GM12878 (cell line): ENCODE measurements at regions not wholly inside any gene's neighbourhood (a gene's known extent, or its start where the extent isn't known, plus 50 kb on each side); places are given as distances from the start of the nearest gene placed in this dataset.

Experiments
- ATAC-seq: fragments of 200-7000 bp; cut with Tn5 transposase; 3 replicates; pipeline ENCODE4 v1.9.1; 2020; ENCODE audit warnings: mild to moderate bottlenecking, moderate library complexity
- BruUV-seq: library from RNA; stranded (reverse); fragments of 400-500 nt; replicated peaks from 2 replicates; lab custom pipeline; 2021; lab: Mats Ljungman, UMichigan
- CTCF ChIA-PET: fragments of 300-600 bp; sonication (Branson Sonifier 250); formaldehyde crosslinking; extraction: SDS; loops from one replicate; lab custom pipeline; 2021; ENCODE audit warnings: inconsistent platforms; lab: Yijun Ruan, JAX
- POLR2A ChIA-PET: fragments of 350-600 bp; formaldehyde crosslinking; extraction: SDS; loops from one replicate; lab custom pipeline; 2021; ENCODE audit warnings: inconsistent platforms; lab: Charles Lee
- RAD21 ChIA-PET: fragments of 300-600 bp; sonication (Branson Sonifier 250); formaldehyde crosslinking; loops from one replicate; lab custom pipeline; 2023; ENCODE audit warnings: antibody characterized with exemption; ENCODE audit not compliant: unreplicated experiment; lab: Charles Lee
- SMC1A ChIA-PET: fragments of 300-600 bp; sonication (Branson Sonifier 250); formaldehyde crosslinking; loops from one replicate; lab custom pipeline; 2023; ENCODE audit not compliant: unreplicated experiment, uncharacterized antibody; lab: Charles Lee
- DNase-seq: peaks from one replicate; pipeline ENCODE4 v3.0.0-alpha.2; 2011; ENCODE audit warnings: low read depth, low spot score
- FAIRE-seq: peaks from 3 replicates; lab custom pipeline; 2011; peaks lifted over from hg19 to GRCh38; lab: Jason Lieb, UNC
- H2AFZ ChIP-seq: 2 replicates; pipeline ENCODE4 v1.6.0; 2011; ENCODE audit warnings: low read depth, low read length, control low read depth; ENCODE audit not compliant: control insufficient read depth
- H3K27ac ChIP-seq: 2 replicates; pipeline ENCODE4 v1.5.1; 2011; ENCODE audit warnings: control low read depth; ENCODE audit not compliant: control insufficient read depth, insufficient read depth
- H3K27me3 ChIP-seq, 2 experiments: replicated peaks in 1 of 2; 2 replicates each; pipeline versions ENCODE4 v1.6.0 to v1.6.1; 2011; ENCODE audit warnings: low read length in 1 of 2; ENCODE audit not compliant: control insufficient read depth in 2 of 2, insufficient read depth in 2 of 2
- H3K36me3 ChIP-seq, 2 experiments: 2 replicates each; pipeline ENCODE4 v1.5.1; 2011; ENCODE audit warnings: low read length in 1 of 2; ENCODE audit not compliant: control insufficient read depth in 2 of 2, insufficient read depth in 2 of 2
- H3K4me1 ChIP-seq: 2 replicates; pipeline ENCODE4 v1.6.1; 2011; ENCODE audit warnings: mild to moderate bottlenecking, low read length, moderate library complexity, mixed read lengths; ENCODE audit not compliant: control insufficient read depth, insufficient read depth
- H3K4me2 ChIP-seq: 2 replicates; pipeline ENCODE4 v1.6.0; 2011; ENCODE audit warnings: control low read depth; ENCODE audit not compliant: control insufficient read depth, insufficient read depth
- H3K4me3 ChIP-seq: fragments of 200-600 bp; sonication (generic); 2 replicates; pipeline ENCODE4 v1.5.1; 2016
- H3K79me2 ChIP-seq: 2 replicates; pipeline ENCODE4 v1.6.0; 2011; ENCODE audit warnings: low read length; ENCODE audit not compliant: control insufficient read depth, insufficient read depth
- H3K9ac ChIP-seq: 2 replicates; pipeline ENCODE4 v1.8.0; 2011; ENCODE audit warnings: low read length, control low read depth, mixed read lengths; ENCODE audit not compliant: control insufficient read depth, insufficient read depth
- H3K9me3 ChIP-seq: replicated peaks from 3 replicates; pipeline ENCODE4 v1.5.1; 2011; ENCODE audit warnings: mild to moderate bottlenecking, low read length; ENCODE audit not compliant: control insufficient read depth, insufficient read depth
- H4K20me1 ChIP-seq: 2 replicates; pipeline ENCODE4 v1.6.0; 2011; ENCODE audit not compliant: control insufficient read depth, insufficient read depth
- BCL3 ChIP-seq: IDR thresholded peaks from 2 replicates; pipeline ENCODE4 v1.6.1; 2011; ENCODE audit warnings: borderline replicate concordance, low read depth, mild to moderate bottlenecking, moderate library complexity, low read length; ENCODE audit not compliant: insufficient read depth, poor library complexity, severe bottlenecking
- BRCA1 ChIP-seq: IDR thresholded peaks from 2 replicates; pipeline ENCODE4 v1.6.1; 2011; ENCODE audit warnings: low read depth, low read length, improper control_type of control experiment
- DPF2 ChIP-seq: fragments of 450-650 bp; IDR thresholded peaks from 2 replicates; pipeline ENCODE4 v1.6.1; 2017; ENCODE audit warnings: mild to moderate bottlenecking
- EED ChIP-seq: sonication (generic); IDR thresholded peaks from 2 replicates; pipeline ENCODE4 v1.6.1; 2016; ENCODE audit warnings: antibody characterized with exemption, low read depth
- EGR1 ChIP-seq, 2 experiments: IDR thresholded peaks; 1 replicate in 1 of 2; 2 replicates in 1 of 2; pipeline ENCODE4 v1.6.1; 2011 to 2012; ENCODE audit warnings: low read depth in 2 of 2, low read length in 2 of 2, borderline replicate concordance in 1 of 2, mild to moderate bottlenecking in 1 of 2, moderate library complexity in 1 of 2
- EP300 ChIP-seq, 2 experiments: fragments of 150-350 bp in 1 of 2; IDR thresholded peaks; 2 replicates each; pipeline ENCODE4 v1.6.1; 2011 to 2012; ENCODE audit warnings: low read depth in 2 of 2, low read length in 2 of 2, borderline replicate concordance in 1 of 2, improper control_type of control experiment in 1 of 2, inconsistent platforms in 1 of 2; ENCODE audit not compliant: control insufficient read depth in 1 of 2
- MTA2 ChIP-seq: fragments of 450-650 bp; IDR thresholded peaks from 2 replicates; pipeline ENCODE4 v1.6.1; 2016; ENCODE audit warnings: low read depth, mild to moderate bottlenecking, moderate library complexity
- MYC ChIP-seq: IDR thresholded peaks from 2 replicates; pipeline ENCODE4 v1.6.1; 2011; ENCODE audit warnings: mild to moderate bottlenecking, low read length, moderate library complexity, inconsistent platforms; ENCODE audit not compliant: insufficient read depth, insufficient replicate concordance, insufficient read length, severe bottlenecking
- NBN ChIP-seq: fragments of 450-650 bp; IDR thresholded peaks from 2 replicates; pipeline ENCODE4 v1.6.1; 2016
- POLR2AphosphoS2 ChIP-seq: IDR thresholded peaks from 2 replicates; pipeline ENCODE4 v1.6.1; 2011; ENCODE audit warnings: low read depth, mild to moderate bottlenecking, low read length, improper control_type of control experiment, moderate library complexity
- SMAD5 ChIP-seq: IDR thresholded peaks from 2 replicates; pipeline ENCODE4 v1.6.1; 2016; ENCODE audit warnings: antibody characterized with exemption, low read depth
- YBX1 ChIP-seq: fragments of 450-650 bp; IDR thresholded peaks from 2 replicates; pipeline ENCODE4 v1.6.1; 2016; ENCODE audit warnings: antibody characterized with exemption
- WGBS: methylation state at CpG from one replicate; pipeline ENCODE4 v1.1.6; 2016; ENCODE audit warnings: low lambda C conversion rate; ENCODE audit not compliant: insufficient replicate concordance, insufficient coverage; ENCODE audit errors: missing lambda C conversion rate; 5-methylcytosine and 5-hydroxymethylcytosine counted together
- in situ Hi-C: fragments of 300-500 bp; cut with MboI; formaldehyde crosslinking; loops from 9 replicates; pipeline ENCODE4 v1.14.3; 2018; ENCODE audit warnings: mixed read lengths
- intact Hi-C: fragments of 100-400 bp; cut with micrococcal nuclease; formaldehyde crosslinking; loops from one replicate; pipeline ENCODE4 v1.14.2; 2022; ENCODE audit not compliant: unreplicated experiment
- TF ChIP-seq, protein P1 (sequence below): fragments of 450-650 bp; IDR thresholded peaks from 2 replicates; pipeline ENCODE4 v1.6.1; 2016; ENCODE audit warnings: mild to moderate bottlenecking, moderate library complexity, borderline replicate concordance

DNA sequence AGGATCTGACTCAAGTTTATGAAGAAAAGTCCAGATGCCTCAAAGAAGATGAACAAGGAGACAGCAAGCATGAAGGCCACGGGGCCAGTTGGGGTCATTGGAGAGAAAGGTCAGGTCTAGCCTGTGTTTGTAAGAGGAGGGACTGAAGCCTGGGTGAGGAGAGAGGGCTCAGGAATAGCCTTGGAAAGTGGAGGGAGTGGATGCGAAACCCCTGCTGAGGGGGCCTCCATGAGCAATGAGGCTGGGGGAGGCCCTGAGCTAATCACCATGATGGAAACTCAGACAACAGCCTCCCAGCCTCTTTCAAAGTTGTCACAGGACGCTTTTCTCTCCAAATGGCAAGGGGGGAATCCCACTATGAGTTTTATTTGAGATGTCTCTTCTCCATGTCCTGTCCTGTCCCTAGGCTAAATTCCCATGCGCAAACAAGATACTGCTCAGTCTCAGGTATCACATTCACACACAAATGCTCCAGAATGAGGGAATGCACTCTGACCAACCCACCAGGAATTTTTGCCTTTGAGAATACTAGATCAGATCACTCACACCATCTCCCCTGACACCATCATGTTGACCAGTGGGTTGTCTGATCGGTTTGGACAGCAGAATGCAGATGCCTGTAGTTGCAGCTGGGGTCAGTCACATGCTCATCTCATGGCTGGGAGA, 51.3 kb upstream of the TOP3B start (continued):
- no peak for TF ChIP-seq YBX1
- no peak for TF ChIP-seq DPF2
- TF ChIP-seq EED = no peak
- no peak for TF ChIP-seq EGR1 (IDR thresholded peaks at IDR 0.05; ENCODE audit: borderline replicate concordance in 1 of 2, low read depth in 2 of 2, low read length in 2 of 2)
- TF ChIP-seq SMAD5 = no peak
- no peak for TF ChIP-seq NBN
- TF ChIP-seq EP300 (IDR thresholded peaks at IDR 0.05; ENCODE audit: borderline replicate concordance in 1 of 2, control insufficient read depth in 1 of 2, low read depth in 2 of 2, low read length in 2 of 2) = no peak
- TF ChIP-seq, all 136 proteins: peak for 0

DNA sequence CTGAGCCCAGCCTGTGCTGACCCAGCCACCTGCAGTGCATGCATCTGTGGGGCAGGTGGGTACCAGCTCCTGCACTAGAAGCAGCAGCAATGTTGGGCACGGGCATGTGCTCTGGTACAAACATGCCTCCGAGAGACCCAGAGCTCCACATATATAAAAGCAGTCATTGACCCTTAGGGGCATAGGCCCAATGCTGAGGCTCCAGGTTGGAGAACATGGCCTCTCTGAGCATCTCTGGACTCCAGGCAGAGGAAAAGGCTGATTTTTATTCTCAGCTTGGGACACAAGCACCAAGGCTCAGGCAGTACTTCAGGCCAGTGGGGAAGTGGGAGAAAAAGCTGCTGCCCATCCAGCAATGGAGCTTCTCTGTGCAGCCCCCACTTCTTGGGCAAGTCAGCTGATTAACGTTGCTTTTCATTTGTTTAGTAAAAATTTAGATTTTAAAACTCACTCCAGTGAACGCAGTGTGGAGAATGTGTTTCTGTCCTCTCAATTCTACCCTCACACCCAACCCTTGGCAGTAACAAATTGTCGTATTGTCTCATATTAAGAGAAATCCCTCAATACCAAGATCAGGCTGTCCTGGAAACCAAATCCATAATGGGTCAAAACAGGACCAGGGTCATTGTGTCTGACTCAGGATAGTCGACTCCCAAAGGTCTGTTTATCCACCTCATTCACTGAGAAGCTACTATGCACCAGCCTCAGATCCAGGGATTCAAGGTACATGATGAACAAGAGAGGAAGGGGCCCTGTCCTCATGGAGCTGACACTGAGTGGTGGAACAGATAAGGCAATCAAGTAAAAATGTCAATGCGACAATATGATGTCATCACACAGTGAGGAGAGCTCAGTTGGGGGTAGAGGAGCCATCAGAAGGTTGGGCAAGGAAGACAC, 50.6 kb upstream of the TOP3B start:
- H3K4me1 ChIP-seq = peaks cover 29% of the 10 kb centered on the region
- CTCF ChIA-PET = interaction anchor here (0.6 to 13.5 kb wide), 11 partner anchors 11 to 390 kb away, joined by 3 to 177 read pairs (median 6); no protein-coding TSS in a partner anchor
- H3K9me3 ChIP-seq = no peaks in the 10 kb centered on the region
- RAD21 ChIA-PET = interaction anchor here (0.9 to 12.8 kb wide), 8 partner anchors 10 to 923 kb away, joined by 3 to 229 read pairs (median 33); no protein-coding TSS in a partner anchor
- DNase-seq (no peak), ATAC-seq (no peak), FAIRE-seq (no peak)
- no peaks in the 10 kb centered on the region for H4K20me1 ChIP-seq
- H3K27me3 ChIP-seq = no peaks in the 10 kb centered on the region
- H3K4me3 ChIP-seq = no peak overlapping the region
- no TSS peak for BruUV-seq
- SMC1A ChIA-PET = interaction anchor here (1.0 to 7.0 kb wide), 7 partner anchors 10 to 922 kb away, joined by 3 to 174 read pairs (median 39); no protein-coding TSS in a partner anchor
- H3K27ac ChIP-seq = no peak overlapping the region
- POLR2A ChIA-PET = interaction anchor here (1.0 to 8.1 kb wide), 4 partner anchors 11 to 899 kb away, joined by 3 to 141 read pairs (median 10); no protein-coding TSS in a partner anchor
- H2AFZ ChIP-seq = no peak overlapping the region
- no peak overlapping the region for H3K9ac ChIP-seq
- in situ Hi-C loops (loop anchor here (10.0 kb wide), 1 partner anchor 122 kb away; no protein-coding TSS in a partner anchor), intact Hi-C loops (no loop called here)
- H3K36me3 ChIP-seq = no peaks in the 10 kb centered on the region
- H3K79me2 ChIP-seq = peaks cover 8% of the 10 kb centered on the region
- no peak overlapping the region for H3K4me2 ChIP-seq
- WGBS = 83% methylated on average over 7 of the region's 7 CpGs
- TF ChIP-seq MYC (no peak), BRCA1 (no peak), EGR1 (IDR thresholded peaks at IDR 0.05; ENCODE audit: borderline replicate concordance in 1 of 2, low read depth in 2 of 2, low read length in 2 of 2) (no peak), POLR2AphosphoS2 (no peak), BCL3 (no peak), MTA2 (no peak)
- TF ChIP-seq, protein P1, sequence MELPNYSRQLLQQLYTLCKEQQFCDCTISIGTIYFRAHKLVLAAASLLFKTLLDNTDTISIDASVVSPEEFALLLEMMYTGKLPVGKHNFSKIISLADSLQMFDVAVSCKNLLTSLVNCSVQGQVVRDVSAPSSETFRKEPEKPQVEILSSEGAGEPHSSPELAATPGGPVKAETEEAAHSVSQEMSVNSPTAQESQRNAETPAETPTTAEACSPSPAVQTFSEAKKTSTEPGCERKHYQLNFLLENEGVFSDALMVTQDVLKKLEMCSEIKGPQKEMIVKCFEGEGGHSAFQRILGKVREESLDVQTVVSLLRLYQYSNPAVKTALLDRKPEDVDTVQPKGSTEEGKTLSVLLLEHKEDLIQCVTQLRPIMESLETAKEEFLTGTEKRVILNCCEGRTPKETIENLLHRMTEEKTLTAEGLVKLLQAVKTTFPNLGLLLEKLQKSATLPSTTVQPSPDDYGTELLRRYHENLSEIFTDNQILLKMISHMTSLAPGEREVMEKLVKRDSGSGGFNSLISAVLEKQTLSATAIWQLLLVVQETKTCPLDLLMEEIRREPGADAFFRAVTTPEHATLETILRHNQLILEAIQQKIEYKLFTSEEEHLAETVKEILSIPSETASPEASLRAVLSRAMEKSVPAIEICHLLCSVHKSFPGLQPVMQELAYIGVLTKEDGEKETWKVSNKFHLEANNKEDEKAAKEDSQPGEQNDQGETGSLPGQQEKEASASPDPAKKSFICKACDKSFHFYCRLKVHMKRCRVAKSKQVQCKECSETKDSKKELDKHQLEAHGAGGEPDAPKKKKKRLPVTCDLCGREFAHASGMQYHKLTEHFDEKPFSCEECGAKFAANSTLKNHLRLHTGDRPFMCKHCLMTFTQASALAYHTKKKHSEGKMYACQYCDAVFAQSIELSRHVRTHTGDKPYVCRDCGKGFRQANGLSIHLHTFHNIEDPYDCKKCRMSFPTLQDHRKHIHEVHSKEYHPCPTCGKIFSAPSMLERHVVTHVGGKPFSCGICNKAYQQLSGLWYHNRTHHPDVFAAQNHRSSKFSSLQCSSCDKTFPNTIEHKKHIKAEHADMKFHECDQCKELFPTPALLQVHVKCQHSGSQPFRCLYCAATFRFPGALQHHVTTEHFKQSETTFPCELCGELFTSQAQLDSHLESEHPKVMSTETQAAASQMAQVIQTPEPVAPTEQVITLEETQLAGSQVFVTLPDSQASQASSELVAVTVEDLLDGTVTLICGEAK = no peak
